Hepatocyte (in vitro differentiated cells): ENCODE measurements at regions not wholly inside any gene's neighbourhood (a gene's known extent, or its start where the extent isn't known, plus 50 kb on each side); places are given as distances from the start of the nearest gene placed in this dataset.
"Not testable (repeated sequence)": the region's sequence is repeated elsewhere in the genome, so short reads cannot be mapped to it uniquely, and the experiment has no call there.

Source experiments
- CTCF ChIP-seq: fragments of 200-600 bp; sonication (generic); IDR thresholded peaks from 2 replicates; pipeline ENCODE4 v1.5.1; 2016; ENCODE audit warnings: antibody characterized with exemption, mild to moderate bottlenecking; ENCODE audit not compliant: poor library complexity
- EZH2 ChIP-seq: fragments of 200-600 bp; sonication (generic); IDR thresholded peaks from 2 replicates; pipeline ENCODE4 v1.6.1; 2016; ENCODE audit warnings: antibody characterized with exemption, mild to moderate bottlenecking, borderline replicate concordance
- EZH2phosphoT487 ChIP-seq: fragments of 200-600 bp; sonication (generic); IDR thresholded peaks from one replicate; pipeline ENCODE4 v1.6.1; 2018; ENCODE audit warnings: antibody characterized with exemption, mild to moderate bottlenecking, low read depth, moderate library complexity; ENCODE audit not compliant: unreplicated experiment, severe bottlenecking

DNA sequence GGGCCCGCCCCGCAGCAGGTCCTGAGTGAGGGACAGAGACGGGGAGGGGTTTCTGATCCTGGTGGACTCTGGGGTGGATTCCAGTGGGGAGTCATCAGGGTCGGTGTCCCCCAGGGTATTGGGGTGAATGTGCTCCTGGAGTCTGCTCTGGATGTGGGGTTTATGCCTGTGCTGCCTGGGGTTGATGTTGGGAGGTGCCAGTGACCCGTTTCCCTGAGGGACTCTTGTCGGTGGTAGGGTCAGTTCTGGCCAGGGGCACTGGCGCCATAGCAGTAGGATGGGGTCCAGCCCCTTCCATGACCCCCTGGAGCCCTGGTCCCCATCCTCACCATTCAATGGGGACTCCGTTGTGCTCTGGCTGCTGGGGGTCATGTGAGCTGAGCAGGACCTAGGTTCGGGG lies 151.2 kb upstream of the POTEB2 start:
- not testable (repeated sequence) for TF ChIP-seq CTCF, EZH2phosphoT487, EZH2
